ENCODE measurements at regions not wholly inside any gene's neighbourhood (a gene's known extent, or its start where the extent isn't known, plus 50 kb on each side); places are given as distances from the start of the nearest gene placed in this dataset.

GRCh38 chr3:15941958-15942357 is 144.2 kb upstream of the ANKRD28 start:
- H3K27me3 ChIP-seq (ENCODE audit: control insufficient read depth in 2 of 2, insufficient read depth in 2 of 2, low read length in 2 of 2) = no peaks in the 10 kb centered on the region
- H3K4me2 ChIP-seq (replicated peaks; ENCODE audit: extremely low read depth, low read length, poor library complexity, severe bottlenecking) = no peak overlapping the region
- H3K27ac ChIP-seq (ENCODE audit: low read depth in 1 of 2, low read length in 2 of 2) = no peak overlapping the region
- H3K9ac ChIP-seq (ENCODE audit: insufficient read depth, low read length, poor library complexity, severe bottlenecking) = no peak overlapping the region
- H3K9me3 ChIP-seq (replicated peaks in 1 of 2; ENCODE audit: control insufficient read depth in 1 of 2, insufficient read depth in 1 of 2, low read length in 2 of 2) = no peaks in the 10 kb centered on the region
- intact Hi-C loops (cut with micrococcal nuclease) = no loop called here
- no peaks in the 10 kb centered on the region for H3K36me3 Mint-ChIP-seq
- H3K9me3 Mint-ChIP-seq = peaks cover 6 to 19% (median 11%) of the 10 kb centered on the region in 7 donors
- WGBS (ENCODE audit: insufficient coverage) = 100% methylated on average over 1 of the region's 1 CpG
- no peak for TF ChIP-seq CTCF (IDR thresholded peaks at IDR 0.05)
- H3K79me2 ChIP-seq (ENCODE audit: insufficient read depth, low read length) = no peaks in the 10 kb centered on the region
- H3K4me3 Mint-ChIP-seq = no peak overlapping the region
- H3K36me3 ChIP-seq (replicated peaks in 1 of 2; ENCODE audit: control insufficient read depth in 1 of 2, insufficient read depth in 2 of 2, low read length in 2 of 2) = no peaks in the 10 kb centered on the region
- H4K20me1 ChIP-seq (ENCODE audit: insufficient read depth, low read length) = no peaks in the 10 kb centered on the region
- no peaks in the 10 kb centered on the region for H3K4me1 Mint-ChIP-seq
- H3K27me3 Mint-ChIP-seq (ENCODE audit: low read depth in 3 of 3) = peaks cover 0 to 3% (median 1%) of the 10 kb centered on the region in 3 donors
- no peak overlapping the region for H3K4me3 ChIP-seq (replicated peaks in 1 of 3; ENCODE audit: low read depth in 2 of 3, low read length in 3 of 3)
- no peaks in the 10 kb centered on the region for H3K4me1 ChIP-seq (ENCODE audit: control insufficient read depth in 1 of 2, insufficient read depth in 2 of 2, low read length in 2 of 2)
- no peak overlapping the region for H3K27ac Mint-ChIP-seq
- DNase-seq = no peak
- H2AFZ ChIP-seq (ENCODE audit: insufficient read depth, low read depth, low read length, poor library complexity, severe bottlenecking) = no peak overlapping the region

- H3K79me2 ChIP-seq (ENCODE audit: insufficient read depth, low read length) = no peaks in the 10 kb centered on the region
- H3K36me3 ChIP-seq (replicated peaks in 1 of 2; ENCODE audit: control insufficient read depth in 1 of 2, insufficient read depth in 2 of 2, low read length in 2 of 2) = no peaks in the 10 kb centered on the region
- H3K27me3 ChIP-seq (ENCODE audit: control insufficient read depth in 2 of 2, insufficient read depth in 2 of 2, low read length in 2 of 2) = no peaks in the 10 kb centered on the region
- no peak overlapping the region for H3K9ac ChIP-seq (ENCODE audit: insufficient read depth, low read length, poor library complexity, severe bottlenecking)
- no peaks in the 10 kb centered on the region for H3K4me1 ChIP-seq (ENCODE audit: control insufficient read depth in 1 of 2, insufficient read depth in 2 of 2, low read length in 2 of 2)
- Mint-ChIP-seq H3K9me3 (peaks cover 6 to 21% (median 12%) of the 10 kb centered on the region in 7 donors), H3K4me3 (no peak overlapping the region), H3K36me3 (no peaks in the 10 kb centered on the region), H3K27ac (no peak overlapping the region), H3K27me3 (ENCODE audit: low read depth in 3 of 3) (peaks cover 0 to 5% (median 1%) of the 10 kb centered on the region in 3 donors), H3K4me1 (no peaks in the 10 kb centered on the region)
- no peak overlapping the region for H3K27ac ChIP-seq (ENCODE audit: low read depth in 1 of 2, low read length in 2 of 2)
- no peak for TF ChIP-seq CTCF (IDR thresholded peaks at IDR 0.05)
- no peaks in the 10 kb centered on the region for H3K9me3 ChIP-seq (replicated peaks in 1 of 2; ENCODE audit: control insufficient read depth in 1 of 2, insufficient read depth in 1 of 2, low read length in 2 of 2)
- DNase-seq = no peak
- H3K4me2 ChIP-seq (replicated peaks; ENCODE audit: extremely low read depth, low read length, poor library complexity, severe bottlenecking) = no peak overlapping the region
- intact Hi-C loops (cut with micrococcal nuclease) = no loop called here
- no peaks in the 10 kb centered on the region for H4K20me1 ChIP-seq (ENCODE audit: insufficient read depth, low read length)
- H2AFZ ChIP-seq (ENCODE audit: insufficient read depth, low read depth, low read length, poor library complexity, severe bottlenecking) = no peak overlapping the region
- no peak overlapping the region for H3K4me3 ChIP-seq (replicated peaks in 1 of 3; ENCODE audit: low read depth in 2 of 3, low read length in 3 of 3)
Measured at GRCh38 chr3:15942462-15942861, 144.7 kb upstream of the ANKRD28 start.

Data from CD14-positive monocyte (primary cell).